HCT116 (cell line): ENCODE measurements at regions not wholly inside any gene's neighbourhood (a gene's known extent, or its start where the extent isn't known, plus 50 kb on each side); places are given as distances from the start of the nearest gene placed in this dataset.

Experiments
- ATAC-seq: fragments of 200-7000 bp; cut with Tn5 transposase; 2 replicates; pipeline ENCODE4 v1.9.1; 2020; ENCODE audit warnings: mild to moderate bottlenecking, moderate library complexity
- BruUV-seq: library from RNA; stranded (reverse); fragments of 400-500 nt; replicated peaks from 2 replicates; lab custom pipeline; 2021; lab: Mats Ljungman, UMichigan
- CTCF ChIA-PET: fragments of 300-600 bp; sonication (Branson Sonifier 250); formaldehyde crosslinking; loops from one replicate; lab custom pipeline; 2021; ENCODE audit warnings: antibody characterized with exemption; lab: Charles Lee
- POLR2A ChIA-PET: fragments of 300-600, 350-600 bp; sonication (Branson Sonifier 250); formaldehyde crosslinking; loops from one replicate; lab custom pipeline; 2021; ENCODE audit warnings: antibody characterized with exemption; lab: Charles Lee
- RAD21 ChIA-PET, 2 experiments: fragments of 300-600 bp; sonication (Branson Sonifier 250); formaldehyde crosslinking; loops; one replicate each; lab custom pipeline; 2023; ENCODE audit warnings: low total read pairs in 2 of 2; ENCODE audit not compliant: uncharacterized antibody in 2 of 2, unreplicated experiment in 2 of 2, low non-redundant PET in 1 of 2; lab: Charles Lee
- DNase-seq: peaks from one replicate; pipeline ENCODE4 v3.0.0-alpha.2; 2010; ENCODE audit warnings: low read depth, low spot score
- H2AFZ ChIP-seq: fragments of 200-600 bp; shearing (Covaris generic), sonication (generic); 2 replicates; pipeline ENCODE4 v1.6.1; 2017; ENCODE audit warnings: low read depth, mixed run types, mixed read lengths, antibody characterized with exemption, low read length; ENCODE audit not compliant: poor library complexity, severe bottlenecking
- H3K27ac ChIP-seq: 2 replicates; pipeline ENCODE4 v1.5.1; 2012; ENCODE audit warnings: low read depth, low read length
- H3K27me3 ChIP-seq: fragments of 200-600 bp; sonication (generic); 2 replicates; pipeline ENCODE4 v1.6.1; 2016; ENCODE audit warnings: mixed run types, low read length, mixed read lengths; ENCODE audit not compliant: insufficient read depth
- H3K36me3 ChIP-seq, 2 experiments: fragments of 200-500 bp in 1 of 2; fragments of 200-600 bp in 1 of 2; sonication (Bioruptor generic) in 1 of 2; sonication (generic) in 1 of 2; 2 replicates each; pipeline versions ENCODE4 v1.5.1 to v1.6.1; 2014 to 2016; ENCODE audit warnings: low read length in 2 of 2, inconsistent platforms in 1 of 2, mixed read lengths in 1 of 2, mixed run types in 1 of 2; ENCODE audit not compliant: insufficient read depth in 2 of 2, control insufficient read depth in 1 of 2
- H3K4me1 ChIP-seq, 2 experiments: fragments of 200-600 bp in 1 of 2; sonication (generic) in 1 of 2; 2 replicates each; pipeline versions ENCODE4 v1.5.1 to v1.6.1; 2012 to 2017; ENCODE audit warnings: low read length in 2 of 2, inconsistent platforms in 1 of 2, mild to moderate bottlenecking in 1 of 2, mixed read lengths in 1 of 2, mixed run types in 1 of 2, moderate library complexity in 1 of 2; ENCODE audit not compliant: insufficient read depth in 2 of 2, control insufficient read depth in 1 of 2
- H3K4me2 ChIP-seq: fragments of 200-600 bp; sonication (generic); 2 replicates; pipeline ENCODE4 v1.6.1; 2017; ENCODE audit warnings: mixed run types, low read length, mixed read lengths
- H3K4me3 ChIP-seq, 2 experiments: fragments of 200-600 bp in 1 of 2; sonication (generic) in 1 of 2; replicated peaks in 1 of 2; 2 replicates each; pipeline ENCODE4 v1.5.1; 2011 to 2016; ENCODE audit warnings: low read length in 2 of 2, control low read depth in 1 of 2, low read depth in 1 of 2, mild to moderate bottlenecking in 1 of 2, mixed read lengths in 1 of 2, mixed run types in 1 of 2
- H3K79me2 ChIP-seq: fragments of 200-600 bp; sonication (generic); 2 replicates; pipeline ENCODE4 v1.6.1; 2017; ENCODE audit warnings: mild to moderate bottlenecking, mixed run types, low read length, moderate library complexity, mixed read lengths; ENCODE audit not compliant: insufficient read depth
- H3K9ac ChIP-seq: fragments of 200-600 bp; sonication (generic); 2 replicates; pipeline ENCODE4 v1.6.1; 2016; ENCODE audit warnings: low read length, mixed read lengths
- H3K9me2 ChIP-seq: fragments of 200-600 bp; sonication (generic), shearing (Covaris generic); 2 replicates; pipeline ENCODE4 v1.6.1; 2017; ENCODE audit warnings: mixed run types, mild to moderate bottlenecking, moderate library complexity; ENCODE audit not compliant: insufficient read depth
- H3K9me3 ChIP-seq, 2 experiments: fragments of 200-500 bp in 1 of 2; fragments of 200-600 bp in 1 of 2; sonication (Bioruptor generic) in 1 of 2; sonication (generic) in 1 of 2; 2 replicates each; pipeline ENCODE4 v1.6.1; 2014 to 2017; ENCODE audit warnings: low read length in 2 of 2, mixed read lengths in 2 of 2, inconsistent platforms in 1 of 2, low read depth in 1 of 2, mild to moderate bottlenecking in 1 of 2, mixed run types in 1 of 2, moderate library complexity in 1 of 2; ENCODE audit not compliant: control insufficient read depth in 1 of 2, insufficient read depth in 1 of 2
- H4K20me1 ChIP-seq: fragments of 200-600 bp; sonication (generic), shearing (Covaris generic); 2 replicates; pipeline ENCODE4 v1.6.1; 2017; ENCODE audit warnings: mixed run types, mild to moderate bottlenecking, moderate library complexity; ENCODE audit not compliant: insufficient read depth
- CBX3 ChIP-seq: IDR thresholded peaks from 2 replicates; pipeline ENCODE4 v1.6.1; 2012; ENCODE audit warnings: low read depth
- CTCF ChIP-seq, 3 experiments: fragments of 200-600 bp in 1 of 3; sonication (generic) in 1 of 3; IDR thresholded peaks in 2 of 3; conservative IDR thresholded peaks in 1 of 3; 2 replicates each; pipeline ENCODE4 v1.5.1; 2012 to 2017; ENCODE audit warnings: low read depth in 2 of 3, low read length in 2 of 3, antibody characterized with exemption in 1 of 3, borderline replicate concordance in 1 of 3, control low read depth in 1 of 3, mild to moderate bottlenecking in 1 of 3, mixed read lengths in 1 of 3, mixed run types in 1 of 3, moderate library complexity in 1 of 3; ENCODE audit not compliant: insufficient read depth in 1 of 3
- EGR1 ChIP-seq: IDR thresholded peaks from 2 replicates; pipeline ENCODE4 v1.6.1; 2012; ENCODE audit warnings: low read depth
- ELF1 ChIP-seq: IDR thresholded peaks from 2 replicates; pipeline ENCODE4 v1.6.1; 2012; ENCODE audit warnings: low read depth, borderline replicate concordance
- FOSL1 ChIP-seq: IDR thresholded peaks from 2 replicates; pipeline ENCODE4 v1.6.1; 2012; ENCODE audit warnings: low read depth
- POLR2A ChIP-seq: IDR thresholded peaks from 2 replicates; pipeline ENCODE4 v1.7.0; 2011; ENCODE audit warnings: borderline replicate concordance; ENCODE audit not compliant: insufficient read depth, insufficient read length; ENCODE audit errors: extremely low read depth
- POLR2AphosphoS5 ChIP-seq: IDR thresholded peaks from 2 replicates; pipeline ENCODE4 v1.6.1; 2011; ENCODE audit warnings: mild to moderate bottlenecking, low read depth, low read length, moderate library complexity
- RAD21 ChIP-seq: IDR thresholded peaks from 2 replicates; pipeline ENCODE4 v1.6.1; 2012; ENCODE audit warnings: low read depth, mild to moderate bottlenecking
- SIN3A ChIP-seq: IDR thresholded peaks from 2 replicates; pipeline ENCODE4 v1.6.1; 2012; ENCODE audit warnings: low read depth
- SP1 ChIP-seq: IDR thresholded peaks from 2 replicates; pipeline ENCODE4 v1.6.1; 2012; ENCODE audit warnings: low read depth
- SRF ChIP-seq: IDR thresholded peaks from 2 replicates; pipeline ENCODE4 v1.6.1; 2012; ENCODE audit warnings: low read depth
- TCF7L2 ChIP-seq: IDR thresholded peaks from 2 replicates; pipeline ENCODE4 v1.7.0; 2011; ENCODE audit warnings: borderline replicate concordance, inconsistent platforms; ENCODE audit not compliant: insufficient read depth, insufficient read length; ENCODE audit errors: extremely low read depth
- ZBTB33 ChIP-seq: IDR thresholded peaks from 2 replicates; pipeline ENCODE4 v1.6.1; 2011; ENCODE audit warnings: mild to moderate bottlenecking, low read length, moderate library complexity; ENCODE audit not compliant: insufficient replicate concordance; ENCODE audit errors: extremely low read depth
- ZNF274 ChIP-seq: fragments of 200-500 bp; sonication (Bioruptor generic); IDR thresholded peaks from 2 replicates; pipeline ENCODE4 v1.6.1; 2014; ENCODE audit warnings: mild to moderate bottlenecking, low read depth, low read length, inconsistent platforms
- intact Hi-C: fragments of 100-400 bp; cut with micrococcal nuclease; formaldehyde crosslinking; loops from 2 replicates; pipeline ENCODE4 v1.10.0; 2022
- TF ChIP-seq, protein P1 (sequence below): IDR thresholded peaks from 2 replicates; pipeline ENCODE4 v1.6.1; 2012; ENCODE audit warnings: low read depth

DNA sequence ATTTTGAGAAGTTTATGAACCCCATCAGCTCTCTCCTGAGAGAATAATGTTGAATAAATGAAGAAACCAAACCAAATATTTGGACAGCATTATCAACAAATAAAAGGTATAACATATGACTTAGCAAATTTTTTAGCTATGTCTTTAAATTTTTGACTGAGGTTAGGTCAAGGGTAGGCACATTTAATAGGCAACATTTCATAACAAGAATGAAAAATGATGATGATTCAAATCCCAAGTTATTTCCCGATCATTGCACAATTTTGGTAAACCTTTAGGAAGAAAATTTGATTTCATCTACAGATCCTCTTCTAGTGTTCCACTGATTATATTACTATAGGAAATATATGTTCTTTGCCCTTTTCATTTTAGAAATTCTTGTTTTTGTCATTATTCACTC lies 123.7 kb upstream of the TLR3 start (continued):
- TF ChIP-seq, protein P1, sequence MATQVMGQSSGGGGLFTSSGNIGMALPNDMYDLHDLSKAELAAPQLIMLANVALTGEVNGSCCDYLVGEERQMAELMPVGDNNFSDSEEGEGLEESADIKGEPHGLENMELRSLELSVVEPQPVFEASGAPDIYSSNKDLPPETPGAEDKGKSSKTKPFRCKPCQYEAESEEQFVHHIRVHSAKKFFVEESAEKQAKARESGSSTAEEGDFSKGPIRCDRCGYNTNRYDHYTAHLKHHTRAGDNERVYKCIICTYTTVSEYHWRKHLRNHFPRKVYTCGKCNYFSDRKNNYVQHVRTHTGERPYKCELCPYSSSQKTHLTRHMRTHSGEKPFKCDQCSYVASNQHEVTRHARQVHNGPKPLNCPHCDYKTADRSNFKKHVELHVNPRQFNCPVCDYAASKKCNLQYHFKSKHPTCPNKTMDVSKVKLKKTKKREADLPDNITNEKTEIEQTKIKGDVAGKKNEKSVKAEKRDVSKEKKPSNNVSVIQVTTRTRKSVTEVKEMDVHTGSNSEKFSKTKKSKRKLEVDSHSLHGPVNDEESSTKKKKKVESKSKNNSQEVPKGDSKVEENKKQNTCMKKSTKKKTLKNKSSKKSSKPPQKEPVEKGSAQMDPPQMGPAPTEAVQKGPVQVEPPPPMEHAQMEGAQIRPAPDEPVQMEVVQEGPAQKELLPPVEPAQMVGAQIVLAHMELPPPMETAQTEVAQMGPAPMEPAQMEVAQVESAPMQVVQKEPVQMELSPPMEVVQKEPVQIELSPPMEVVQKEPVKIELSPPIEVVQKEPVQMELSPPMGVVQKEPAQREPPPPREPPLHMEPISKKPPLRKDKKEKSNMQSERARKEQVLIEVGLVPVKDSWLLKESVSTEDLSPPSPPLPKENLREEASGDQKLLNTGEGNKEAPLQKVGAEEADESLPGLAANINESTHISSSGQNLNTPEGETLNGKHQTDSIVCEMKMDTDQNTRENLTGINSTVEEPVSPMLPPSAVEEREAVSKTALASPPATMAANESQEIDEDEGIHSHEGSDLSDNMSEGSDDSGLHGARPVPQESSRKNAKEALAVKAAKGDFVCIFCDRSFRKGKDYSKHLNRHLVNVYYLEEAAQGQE, result no peak
- no peak for TF ChIP-seq CTCF (IDR thresholded peaks at IDR 0.05 in 2 of 3, conservative IDR thresholded peaks at IDR 0.05 in 1 of 3; ENCODE audit: borderline replicate concordance in 1 of 3, insufficient read depth in 1 of 3, low read depth in 2 of 3, low read length in 2 of 3)
- TF ChIP-seq ELF1, result no peak
- TF ChIP-seq SIN3A, result no peak
- no peak for TF ChIP-seq FOSL1

DNA sequence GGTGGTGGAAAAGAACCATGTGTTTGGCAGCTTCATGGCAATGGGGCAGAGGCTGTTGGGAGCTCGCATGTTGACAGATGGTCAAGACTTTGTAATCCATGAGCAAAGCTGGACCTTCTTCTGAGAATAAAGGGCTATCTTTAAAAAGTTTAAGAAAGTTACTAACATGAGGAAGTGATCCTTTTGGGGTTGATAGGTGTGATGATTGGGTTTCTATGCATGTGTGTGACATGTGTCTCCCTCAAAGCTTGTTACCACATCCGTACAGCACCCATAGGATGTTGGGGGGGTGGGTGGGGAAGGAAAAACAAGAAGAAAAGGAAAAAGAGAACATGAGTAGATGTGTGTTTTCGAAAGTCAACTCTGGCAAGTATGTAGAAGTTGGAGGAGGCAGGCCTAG lies 123.0 kb upstream of the TLR3 start:
- no peak for ATAC-seq
- intact Hi-C loops, result no loop called here
- RAD21 ChIA-PET, result no interaction called here

More for the DNA sequence above, 123.0 kb upstream of the TLR3 start:
- BruUV-seq, result no TSS peak
- Histone ChIP-seq H3K9me3 (no peaks in the 10 kb centered on the region), H3K27me3 (no peaks in the 10 kb centered on the region), H3K27ac (no peak overlapping the region), H3K79me2 (no peaks in the 10 kb centered on the region), H3K4me1 (no peaks in the 10 kb centered on the region), H3K4me2 (no peak overlapping the region), H3K9me2 (no peaks in the 10 kb centered on the region), H3K36me3 (no peaks in the 10 kb centered on the region), H3K9ac (no peak overlapping the region), H2AFZ (no peak overlapping the region), H4K20me1 (no peaks in the 10 kb centered on the region), H3K4me3 (no peak overlapping the region)
- TF ChIP-seq SRF (no peak), ZNF274 (no peak), EGR1 (no peak), RAD21 (no peak), POLR2A (no peak), CBX3 (no peak), ELF1 (no peak), POLR2AphosphoS5 (no peak), ZBTB33 (no peak), SP1 (no peak), TCF7L2 (no peak)
- TF ChIP-seq, protein P1, result no peak
- ChIA-PET POLR2A (no interaction called here), CTCF (no interaction called here)
- no peak for DNase-seq
